ENCODE measurements at regions not wholly inside any gene's neighbourhood (a gene's known extent, or its start where the extent isn't known, plus 50 kb on each side); places are given as distances from the start of the nearest gene placed in this dataset.
"Not testable (repeated sequence)": the region's sequence is repeated elsewhere in the genome, so short reads cannot be mapped to it uniquely, and the experiment has no call there.

DNA sequence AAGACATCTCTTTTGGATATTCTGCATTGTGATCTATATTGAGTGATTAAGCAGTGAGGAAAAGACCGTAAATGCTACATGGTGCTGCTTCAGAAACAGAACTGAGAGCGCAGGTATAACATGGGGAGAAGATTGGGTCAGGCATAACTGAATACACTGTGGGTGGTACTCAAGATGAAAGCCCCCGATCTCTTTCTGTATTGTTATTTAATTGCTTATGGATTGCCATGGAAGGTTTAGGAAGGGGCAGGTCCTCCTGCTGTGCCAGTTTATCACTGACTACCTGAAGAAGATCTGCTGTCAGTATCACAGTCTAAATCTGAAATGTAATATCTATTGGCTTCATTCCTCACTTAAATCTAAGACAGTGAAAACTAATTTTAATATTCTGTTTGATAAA lies 1568.7 kb upstream of the CELF4 start:
- Histone ChIP-seq H3K9me3 (ENCODE audit: low read length) (no peaks in the 10 kb centered on the region), H3K4me3 (ENCODE audit: low read depth, low read length, poor library complexity, severe bottlenecking) (no peak overlapping the region)
- TF ChIP-seq, protein P1, sequence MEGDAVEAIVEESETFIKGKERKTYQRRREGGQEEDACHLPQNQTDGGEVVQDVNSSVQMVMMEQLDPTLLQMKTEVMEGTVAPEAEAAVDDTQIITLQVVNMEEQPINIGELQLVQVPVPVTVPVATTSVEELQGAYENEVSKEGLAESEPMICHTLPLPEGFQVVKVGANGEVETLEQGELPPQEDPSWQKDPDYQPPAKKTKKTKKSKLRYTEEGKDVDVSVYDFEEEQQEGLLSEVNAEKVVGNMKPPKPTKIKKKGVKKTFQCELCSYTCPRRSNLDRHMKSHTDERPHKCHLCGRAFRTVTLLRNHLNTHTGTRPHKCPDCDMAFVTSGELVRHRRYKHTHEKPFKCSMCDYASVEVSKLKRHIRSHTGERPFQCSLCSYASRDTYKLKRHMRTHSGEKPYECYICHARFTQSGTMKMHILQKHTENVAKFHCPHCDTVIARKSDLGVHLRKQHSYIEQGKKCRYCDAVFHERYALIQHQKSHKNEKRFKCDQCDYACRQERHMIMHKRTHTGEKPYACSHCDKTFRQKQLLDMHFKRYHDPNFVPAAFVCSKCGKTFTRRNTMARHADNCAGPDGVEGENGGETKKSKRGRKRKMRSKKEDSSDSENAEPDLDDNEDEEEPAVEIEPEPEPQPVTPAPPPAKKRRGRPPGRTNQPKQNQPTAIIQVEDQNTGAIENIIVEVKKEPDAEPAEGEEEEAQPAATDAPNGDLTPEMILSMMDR (IDR thresholded peaks at IDR 0.05; ENCODE audit: low read length): no peak
- no peak for TF ChIP-seq EZH2 (IDR thresholded peaks at IDR 0.05; ENCODE audit: borderline replicate concordance, low read length)

GRCh38 chr18:39127538-39127937 lies 1561.9 kb upstream of the CELF4 start:
- not testable (repeated sequence) for H3K36me3 ChIP-seq (ENCODE audit: insufficient read depth, low read length); H3K9me3 ChIP-seq (ENCODE audit: low read length); H4K20me1 ChIP-seq (ENCODE audit: insufficient read depth, low read length); H3K4me3 ChIP-seq (ENCODE audit: low read depth, low read length, poor library complexity, severe bottlenecking); H3F3A ChIP-seq (ENCODE audit: insufficient read depth, low read length); H3K27me3 ChIP-seq (ENCODE audit: insufficient read depth, low read length); H3K4me1 ChIP-seq (ENCODE audit: insufficient read depth, low read length, severe bottlenecking); H3K79me2 ChIP-seq (ENCODE audit: insufficient read depth, low read length); H3K4me2 ChIP-seq (ENCODE audit: low read length); H3K9me2 ChIP-seq (ENCODE audit: low read depth, low read length); H3K27ac ChIP-seq (ENCODE audit: low read depth, low read length, poor library complexity, severe bottlenecking); H3K9ac ChIP-seq (ENCODE audit: low read length); H2AFZ ChIP-seq (ENCODE audit: low read length)

More for the DNA sequence above, 1568.7 kb upstream of the CELF4 start:
- Histone ChIP-seq H4K20me1 (ENCODE audit: insufficient read depth, low read length) (no peaks in the 10 kb centered on the region), H3K4me2 (ENCODE audit: low read length) (no peak overlapping the region), H2AFZ (ENCODE audit: low read length) (no peak overlapping the region), H3K36me3 (ENCODE audit: insufficient read depth, low read length) (no peaks in the 10 kb centered on the region), H3K4me1 (ENCODE audit: insufficient read depth, low read length, severe bottlenecking) (no peaks in the 10 kb centered on the region), H3F3A (ENCODE audit: insufficient read depth, low read length) (no peaks in the 10 kb centered on the region), H3K79me2 (ENCODE audit: insufficient read depth, low read length) (no peaks in the 10 kb centered on the region), H3K27ac (ENCODE audit: low read depth, low read length, poor library complexity, severe bottlenecking) (no peak overlapping the region), H3K9ac (ENCODE audit: low read length) (no peak overlapping the region), H3K27me3 (ENCODE audit: insufficient read depth, low read length) (no peaks in the 10 kb centered on the region), H3K9me2 (ENCODE audit: low read depth, low read length) (no peaks in the 10 kb centered on the region)

- Histone ChIP-seq H3K4me3 (ENCODE audit: low read depth, low read length, poor library complexity, severe bottlenecking) (no peak overlapping the region), H2AFZ (ENCODE audit: low read length) (no peak overlapping the region), H3K9ac (ENCODE audit: low read length) (no peak overlapping the region), H3K4me1 (ENCODE audit: insufficient read depth, low read length, severe bottlenecking) (no peaks in the 10 kb centered on the region), H3K4me2 (ENCODE audit: low read length) (no peak overlapping the region), H3K9me3 (ENCODE audit: low read length) (no peaks in the 10 kb centered on the region), H3F3A (ENCODE audit: insufficient read depth, low read length) (no peaks in the 10 kb centered on the region), H3K27ac (ENCODE audit: low read depth, low read length, poor library complexity, severe bottlenecking) (no peak overlapping the region), H4K20me1 (ENCODE audit: insufficient read depth, low read length) (no peaks in the 10 kb centered on the region), H3K79me2 (ENCODE audit: insufficient read depth, low read length) (no peaks in the 10 kb centered on the region), H3K36me3 (ENCODE audit: insufficient read depth, low read length) (no peaks in the 10 kb centered on the region), H3K9me2 (ENCODE audit: low read depth, low read length) (no peaks in the 10 kb centered on the region), H3K27me3 (ENCODE audit: insufficient read depth, low read length) (no peaks in the 10 kb centered on the region)
- TF ChIP-seq EZH2 (IDR thresholded peaks at IDR 0.05; ENCODE audit: borderline replicate concordance, low read length): no peak
- TF ChIP-seq, protein P1 (IDR thresholded peaks at IDR 0.05; ENCODE audit: low read length): no peak
Measured at GRCh38 chr18:39113790-39114189, 1548.2 kb upstream of the CELF4 start.

- Histone ChIP-seq H3K27me3 (ENCODE audit: insufficient read depth, low read length) (no peaks in the 10 kb centered on the region), H3K36me3 (ENCODE audit: insufficient read depth, low read length) (no peaks in the 10 kb centered on the region), H3K9ac (ENCODE audit: low read length) (no peak overlapping the region), H4K20me1 (ENCODE audit: insufficient read depth, low read length) (no peaks in the 10 kb centered on the region), H3K27ac (ENCODE audit: low read depth, low read length, poor library complexity, severe bottlenecking) (no peak overlapping the region), H3K4me1 (ENCODE audit: insufficient read depth, low read length, severe bottlenecking) (no peaks in the 10 kb centered on the region), H3K4me2 (ENCODE audit: low read length) (no peak overlapping the region), H3K79me2 (ENCODE audit: insufficient read depth, low read length) (no peaks in the 10 kb centered on the region), H3F3A (ENCODE audit: insufficient read depth, low read length) (no peaks in the 10 kb centered on the region), H3K9me2 (ENCODE audit: low read depth, low read length) (no peaks in the 10 kb centered on the region), H3K4me3 (ENCODE audit: low read depth, low read length, poor library complexity, severe bottlenecking) (no peak overlapping the region), H2AFZ (ENCODE audit: low read length) (no peak overlapping the region), H3K9me3 (ENCODE audit: low read length) (no peaks in the 10 kb centered on the region)
- TF ChIP-seq, protein P1 (IDR thresholded peaks at IDR 0.05; ENCODE audit: low read length): no peak
- no peak for TF ChIP-seq EZH2 (IDR thresholded peaks at IDR 0.05; ENCODE audit: borderline replicate concordance, low read length)
Measured at GRCh38 chr18:39105104-39105503, 1539.5 kb upstream of the CELF4 start.
